GM23338 (cell line): ENCODE measurements at regions not wholly inside any gene's neighbourhood (a gene's known extent, or its start where the extent isn't known, plus 50 kb on each side); places are given as distances from the start of the nearest gene placed in this dataset.

Experiments
- ATAC-seq: fragments of 200-7000 bp; cut with Tn5 transposase; 3 replicates; pipeline ENCODE4 v1.9.1; 2020
- DNase-seq: peaks from one replicate; pipeline ENCODE4 v3.0.0-alpha.2; 2015; ENCODE audit warnings: low spot score
- H2AFZ ChIP-seq: fragments of 200-600 bp; sonication (generic); 2 replicates; pipeline ENCODE4 v1.8.0; 2016; ENCODE audit warnings: antibody characterized with exemption, mild to moderate bottlenecking, moderate library complexity
- H3F3A ChIP-seq: fragments of 200-600 bp; sonication (generic); replicated peaks from 2 replicates; pipeline ENCODE4 v1.8.0; 2017; ENCODE audit warnings: antibody characterized with exemption, mixed run types, low read depth
- H3K27ac ChIP-seq: fragments of 200-600 bp; sonication (generic); 2 replicates; pipeline ENCODE4 v1.6.1; 2016; ENCODE audit warnings: low read depth
- H3K27me3 ChIP-seq: fragments of 200-600 bp; sonication (generic); 2 replicates; pipeline ENCODE4 v1.8.0; 2016; ENCODE audit warnings: mild to moderate bottlenecking, mixed run types, moderate library complexity; ENCODE audit not compliant: insufficient read depth
- H3K36me3 ChIP-seq: fragments of 200-600 bp; sonication (generic); 2 replicates; pipeline ENCODE4 v1.8.0; 2016; ENCODE audit warnings: mild to moderate bottlenecking; ENCODE audit not compliant: insufficient read depth
- H3K4me1 ChIP-seq: fragments of 200-600 bp; sonication (generic); 2 replicates; pipeline ENCODE4 v1.8.0; 2016; ENCODE audit warnings: mild to moderate bottlenecking, moderate library complexity; ENCODE audit not compliant: insufficient read depth
- H3K4me2 ChIP-seq: fragments of 200-600 bp; sonication (generic); 2 replicates; pipeline ENCODE4 v1.7.1; 2017; ENCODE audit warnings: mixed run types
- H3K4me3 ChIP-seq: fragments of 200-600 bp; sonication (generic); 2 replicates; pipeline ENCODE4 v1.6.1; 2016; ENCODE audit warnings: mixed run types
- H3K79me2 ChIP-seq: fragments of 200-600 bp; sonication (generic); replicated peaks from 2 replicates; pipeline ENCODE4 v1.8.0; 2017; ENCODE audit warnings: mild to moderate bottlenecking; ENCODE audit not compliant: insufficient read depth
- H3K9me2 ChIP-seq: fragments of 200-600 bp; sonication (generic); 2 replicates; pipeline ENCODE4 v1.8.0; 2017; ENCODE audit not compliant: insufficient read depth
- H4K20me1 ChIP-seq: fragments of 200-600 bp; sonication (generic); replicated peaks from 2 replicates; pipeline ENCODE4 v1.8.0; 2017; ENCODE audit warnings: mild to moderate bottlenecking; ENCODE audit not compliant: insufficient read depth
- H3K27ac Mint-ChIP-seq: 2 replicates; pipeline ENCODE4 v1.8.0; 2020; ENCODE audit warnings: inconsistent platforms, mild to moderate bottlenecking, moderate library complexity, mixed read lengths
- H3K27me3 Mint-ChIP-seq: 3 replicates; pipeline ENCODE4 v1.8.0; 2022; ENCODE audit warnings: low read depth, mild to moderate bottlenecking, moderate library complexity, mixed read lengths, inconsistent platforms; ENCODE audit not compliant: insufficient read depth, poor library complexity
- H3K36me3 Mint-ChIP-seq: 3 replicates; pipeline ENCODE4 v1.8.0; 2021; ENCODE audit warnings: low read depth, mild to moderate bottlenecking, inconsistent platforms, moderate library complexity, mixed read lengths
- H3K4me1 Mint-ChIP-seq: 3 replicates; pipeline ENCODE4 v1.8.0; 2020; ENCODE audit warnings: mild to moderate bottlenecking, inconsistent platforms, mixed read lengths
- H3K4me3 Mint-ChIP-seq: 3 replicates; pipeline ENCODE4 v1.8.0; 2021; ENCODE audit warnings: moderate library complexity, mild to moderate bottlenecking, inconsistent platforms, mixed read lengths
- H3K9me3 Mint-ChIP-seq: 3 replicates; pipeline ENCODE4 v1.8.0; 2020; ENCODE audit warnings: moderate library complexity, mild to moderate bottlenecking, inconsistent platforms, mixed read lengths
- CREB1 ChIP-seq: fragments of 250-450 bp; sonication (Bioruptor Pico); IDR thresholded peaks from 2 replicates; pipeline ENCODE4 v1.5.0; 2020; ENCODE audit warnings: low read depth, mild to moderate bottlenecking, moderate library complexity
- ETS1 ChIP-seq: IDR thresholded peaks from 2 replicates; pipeline ENCODE4 v1.6.1; 2016; ENCODE audit warnings: antibody characterized with exemption
- EZH2 ChIP-seq: fragments of 200-600 bp; sonication (generic); IDR thresholded peaks from one replicate; pipeline ENCODE4 v1.8.0; 2017; ENCODE audit warnings: antibody characterized with exemption, mild to moderate bottlenecking, low read depth; ENCODE audit not compliant: unreplicated experiment
- EZH2phosphoT487 ChIP-seq: fragments of 200-600 bp; sonication (generic); IDR thresholded peaks from one replicate; pipeline ENCODE4 v1.8.1; 2018; ENCODE audit warnings: antibody characterized with exemption; ENCODE audit not compliant: unreplicated experiment
- JUNB ChIP-seq: IDR thresholded peaks from one replicate; pipeline ENCODE4 v1.6.1; 2016; ENCODE audit warnings: antibody characterized with exemption; ENCODE audit not compliant: unreplicated experiment
- NANOG ChIP-seq: IDR thresholded peaks from 2 replicates; pipeline ENCODE4 v1.6.1; 2016; ENCODE audit warnings: antibody characterized with exemption, borderline replicate concordance
- STAT1 ChIP-seq: IDR thresholded peaks from one replicate; pipeline ENCODE4 v1.6.1; 2016; ENCODE audit warnings: antibody characterized with exemption; ENCODE audit not compliant: unreplicated experiment
- ZNF331 ChIP-seq: fragments of 250-450 bp; sonication (Bioruptor Pico); IDR thresholded peaks from 2 replicates; pipeline ENCODE4 v1.5.0; 2020; ENCODE audit warnings: low read depth, mild to moderate bottlenecking, moderate library complexity
- TF ChIP-seq, protein P1 (sequence below): IDR thresholded peaks from one replicate; pipeline ENCODE4 v1.6.1; 2018; ENCODE audit warnings: antibody characterized with exemption; ENCODE audit not compliant: unreplicated experiment
- TF ChIP-seq, protein P2 (sequence below), 2 experiments: fragments of 200-600 bp in 1 of 2; sonication (generic) in 1 of 2; conservative IDR thresholded peaks; 2 replicates each; pipeline versions ENCODE4 v1.5.1 to v1.6.1; 2016 to 2017; ENCODE audit warnings: antibody characterized with exemption in 2 of 2, low read depth in 2 of 2, mild to moderate bottlenecking in 2 of 2, moderate library complexity in 1 of 2

- TF ChIP-seq, protein P1, sequence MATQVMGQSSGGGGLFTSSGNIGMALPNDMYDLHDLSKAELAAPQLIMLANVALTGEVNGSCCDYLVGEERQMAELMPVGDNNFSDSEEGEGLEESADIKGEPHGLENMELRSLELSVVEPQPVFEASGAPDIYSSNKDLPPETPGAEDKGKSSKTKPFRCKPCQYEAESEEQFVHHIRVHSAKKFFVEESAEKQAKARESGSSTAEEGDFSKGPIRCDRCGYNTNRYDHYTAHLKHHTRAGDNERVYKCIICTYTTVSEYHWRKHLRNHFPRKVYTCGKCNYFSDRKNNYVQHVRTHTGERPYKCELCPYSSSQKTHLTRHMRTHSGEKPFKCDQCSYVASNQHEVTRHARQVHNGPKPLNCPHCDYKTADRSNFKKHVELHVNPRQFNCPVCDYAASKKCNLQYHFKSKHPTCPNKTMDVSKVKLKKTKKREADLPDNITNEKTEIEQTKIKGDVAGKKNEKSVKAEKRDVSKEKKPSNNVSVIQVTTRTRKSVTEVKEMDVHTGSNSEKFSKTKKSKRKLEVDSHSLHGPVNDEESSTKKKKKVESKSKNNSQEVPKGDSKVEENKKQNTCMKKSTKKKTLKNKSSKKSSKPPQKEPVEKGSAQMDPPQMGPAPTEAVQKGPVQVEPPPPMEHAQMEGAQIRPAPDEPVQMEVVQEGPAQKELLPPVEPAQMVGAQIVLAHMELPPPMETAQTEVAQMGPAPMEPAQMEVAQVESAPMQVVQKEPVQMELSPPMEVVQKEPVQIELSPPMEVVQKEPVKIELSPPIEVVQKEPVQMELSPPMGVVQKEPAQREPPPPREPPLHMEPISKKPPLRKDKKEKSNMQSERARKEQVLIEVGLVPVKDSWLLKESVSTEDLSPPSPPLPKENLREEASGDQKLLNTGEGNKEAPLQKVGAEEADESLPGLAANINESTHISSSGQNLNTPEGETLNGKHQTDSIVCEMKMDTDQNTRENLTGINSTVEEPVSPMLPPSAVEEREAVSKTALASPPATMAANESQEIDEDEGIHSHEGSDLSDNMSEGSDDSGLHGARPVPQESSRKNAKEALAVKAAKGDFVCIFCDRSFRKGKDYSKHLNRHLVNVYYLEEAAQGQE = no peak
- TF ChIP-seq ETS1 (no peak), EZH2phosphoT487 (no peak), STAT1 (no peak), CREB1 (no peak), ZNF331 (CRISPR knock-in tag) (no peak), EZH2 (no peak)
- TF ChIP-seq, protein P2, sequence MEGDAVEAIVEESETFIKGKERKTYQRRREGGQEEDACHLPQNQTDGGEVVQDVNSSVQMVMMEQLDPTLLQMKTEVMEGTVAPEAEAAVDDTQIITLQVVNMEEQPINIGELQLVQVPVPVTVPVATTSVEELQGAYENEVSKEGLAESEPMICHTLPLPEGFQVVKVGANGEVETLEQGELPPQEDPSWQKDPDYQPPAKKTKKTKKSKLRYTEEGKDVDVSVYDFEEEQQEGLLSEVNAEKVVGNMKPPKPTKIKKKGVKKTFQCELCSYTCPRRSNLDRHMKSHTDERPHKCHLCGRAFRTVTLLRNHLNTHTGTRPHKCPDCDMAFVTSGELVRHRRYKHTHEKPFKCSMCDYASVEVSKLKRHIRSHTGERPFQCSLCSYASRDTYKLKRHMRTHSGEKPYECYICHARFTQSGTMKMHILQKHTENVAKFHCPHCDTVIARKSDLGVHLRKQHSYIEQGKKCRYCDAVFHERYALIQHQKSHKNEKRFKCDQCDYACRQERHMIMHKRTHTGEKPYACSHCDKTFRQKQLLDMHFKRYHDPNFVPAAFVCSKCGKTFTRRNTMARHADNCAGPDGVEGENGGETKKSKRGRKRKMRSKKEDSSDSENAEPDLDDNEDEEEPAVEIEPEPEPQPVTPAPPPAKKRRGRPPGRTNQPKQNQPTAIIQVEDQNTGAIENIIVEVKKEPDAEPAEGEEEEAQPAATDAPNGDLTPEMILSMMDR (conservative IDR thresholded peaks at IDR 0.05; ENCODE audit: low read depth in 2 of 2) = no peak
Measured at GRCh38 chr5:124873713-124874112, 127.3 kb upstream of the ZNF608 start (continued).

DNA sequence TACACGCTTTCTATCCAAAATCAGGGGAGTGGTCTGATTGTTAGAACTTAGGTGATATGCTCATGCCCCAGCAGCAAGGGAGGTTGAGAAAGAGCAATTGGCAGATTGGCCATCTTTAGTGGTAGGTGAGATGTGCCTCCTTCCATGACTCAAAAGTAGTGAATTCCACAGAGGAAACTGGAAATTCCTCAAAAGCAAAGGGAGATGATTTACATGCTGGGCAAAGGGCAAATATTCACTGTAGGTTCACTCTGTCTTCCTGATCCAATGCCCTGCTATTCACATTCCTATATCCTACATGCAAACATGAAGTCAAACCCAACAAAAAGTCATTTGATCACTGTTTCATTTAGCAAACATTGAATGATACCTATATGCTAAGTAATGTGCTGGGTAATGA lies 130.1 kb upstream of the ZNF608 start:
- H3K4me3 Mint-ChIP-seq = no peak overlapping the region
- no peaks in the 10 kb centered on the region for H3K79me2 ChIP-seq
- H3K27ac ChIP-seq = no peak overlapping the region
- no peak overlapping the region for H3K4me2 ChIP-seq
- no peak overlapping the region for H3K27ac Mint-ChIP-seq
- H3K4me3 ChIP-seq = no peak overlapping the region
- H3K27me3 ChIP-seq = no peaks in the 10 kb centered on the region
- H2AFZ ChIP-seq = no peak overlapping the region
- peaks cover 2% of the 10 kb centered on the region for H3K27me3 Mint-ChIP-seq
- no peaks in the 10 kb centered on the region for H4K20me1 ChIP-seq
- no peaks in the 10 kb centered on the region for H3F3A ChIP-seq
- no peaks in the 10 kb centered on the region for H3K36me3 ChIP-seq
- H3K4me1 Mint-ChIP-seq = peaks cover 25% of the 10 kb centered on the region
- ATAC-seq (no peak), DNase-seq (no peak)
- H3K4me1 ChIP-seq = peaks cover 21% of the 10 kb centered on the region
- peaks cover 12% of the 10 kb centered on the region; the same call in 1 of the 2 replicates for H3K9me2 ChIP-seq
- peaks cover 13% of the 10 kb centered on the region; the same call in 2 of the 3 replicates for H3K36me3 Mint-ChIP-seq
- peaks cover 11% of the 10 kb centered on the region; the same call in 2 of the 3 replicates for H3K9me3 Mint-ChIP-seq
- TF ChIP-seq ZNF331 (CRISPR knock-in tag) = no peak
- TF ChIP-seq EZH2 = no peak
- TF ChIP-seq NANOG = no peak
- TF ChIP-seq EZH2phosphoT487 = no peak
- TF ChIP-seq JUNB = no peak
- TF ChIP-seq ETS1 = no peak
- TF ChIP-seq, protein P2 (conservative IDR thresholded peaks at IDR 0.05; ENCODE audit: low read depth in 2 of 2) = no peak
